Right lobe of liver (tissue), 4 donors: ENCODE measurements at regions not wholly inside any gene's neighbourhood (a gene's known extent, or its start where the extent isn't known, plus 50 kb on each side); places are given as distances from the start of the nearest gene placed in this dataset.

ENCODE experiments used
- POLR2A ChIP-seq: fragments of 450-650 bp; IDR thresholded peaks from one replicate; pipeline ENCODE4 v1.6.1; 2017; ENCODE audit warnings: antibody characterized with exemption, mild to moderate bottlenecking
- TF ChIP-seq, protein P1 (sequence below), 4 donors: fragments of 200-600 bp in 3 of 4; fragments of 450-650 bp in 1 of 4; IDR thresholded peaks; one replicate each; pipeline versions ENCODE4 v1.5.1 to v1.8.0; 2016 to 2022; ENCODE audit warnings: antibody characterized with exemption in 4 of 4, mild to moderate bottlenecking in 2 of 4
- donor health status: DM: no; HTN: no; CAD: no.
- donor health status: DM: no; HTN: no; CAD: no.
- donor health status: DM: no; HTN: yes; CAD: no.

DNA sequence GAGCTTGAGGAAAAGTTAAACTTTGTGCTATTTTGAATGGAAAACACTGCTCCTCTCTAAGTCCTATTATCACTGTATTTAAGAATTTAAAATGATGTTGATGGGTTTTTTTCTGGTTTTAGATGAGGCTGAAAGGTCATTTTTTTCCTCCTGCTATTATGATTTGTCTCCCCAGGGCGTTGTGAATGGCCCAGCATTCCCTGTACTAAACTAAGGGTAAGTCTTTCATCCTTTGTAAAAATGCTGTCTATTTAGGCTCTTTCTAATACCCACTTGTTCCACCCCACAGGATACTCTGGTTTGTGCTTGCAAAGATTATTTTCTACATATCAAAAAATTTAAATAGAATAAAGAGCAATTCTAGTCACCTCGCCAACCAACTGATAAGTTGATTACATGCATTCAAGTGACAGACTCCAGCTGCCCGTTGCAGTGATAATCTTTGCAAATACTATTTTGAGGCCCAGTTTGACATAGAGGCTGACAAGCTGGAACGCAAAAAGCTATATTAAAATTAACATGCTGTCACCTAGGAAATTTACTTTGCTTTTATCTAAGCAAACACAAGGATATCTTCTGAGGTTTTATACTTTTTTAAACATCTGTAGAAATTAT lies 222.3 kb upstream of the TMEM229A start:
- TF ChIP-seq, protein P1, sequence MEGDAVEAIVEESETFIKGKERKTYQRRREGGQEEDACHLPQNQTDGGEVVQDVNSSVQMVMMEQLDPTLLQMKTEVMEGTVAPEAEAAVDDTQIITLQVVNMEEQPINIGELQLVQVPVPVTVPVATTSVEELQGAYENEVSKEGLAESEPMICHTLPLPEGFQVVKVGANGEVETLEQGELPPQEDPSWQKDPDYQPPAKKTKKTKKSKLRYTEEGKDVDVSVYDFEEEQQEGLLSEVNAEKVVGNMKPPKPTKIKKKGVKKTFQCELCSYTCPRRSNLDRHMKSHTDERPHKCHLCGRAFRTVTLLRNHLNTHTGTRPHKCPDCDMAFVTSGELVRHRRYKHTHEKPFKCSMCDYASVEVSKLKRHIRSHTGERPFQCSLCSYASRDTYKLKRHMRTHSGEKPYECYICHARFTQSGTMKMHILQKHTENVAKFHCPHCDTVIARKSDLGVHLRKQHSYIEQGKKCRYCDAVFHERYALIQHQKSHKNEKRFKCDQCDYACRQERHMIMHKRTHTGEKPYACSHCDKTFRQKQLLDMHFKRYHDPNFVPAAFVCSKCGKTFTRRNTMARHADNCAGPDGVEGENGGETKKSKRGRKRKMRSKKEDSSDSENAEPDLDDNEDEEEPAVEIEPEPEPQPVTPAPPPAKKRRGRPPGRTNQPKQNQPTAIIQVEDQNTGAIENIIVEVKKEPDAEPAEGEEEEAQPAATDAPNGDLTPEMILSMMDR (IDR thresholded peaks at IDR 0.05), result no peak
- TF ChIP-seq POLR2A, result no peak
